GM21529 (cell line): ENCODE measurements at regions not wholly inside any gene's neighbourhood (a gene's known extent, or its start where the extent isn't known, plus 50 kb on each side); places are given as distances from the start of the nearest gene placed in this dataset.
"Not testable (repeated sequence)": the region's sequence is repeated elsewhere in the genome, so short reads cannot be mapped to it uniquely, and the experiment has no call there.

ENCODE experiments used
- ATAC-seq: cut with Tn5 transposase; IDR thresholded peaks from one replicate; pipeline ENCODE4 v1.9.1; 2021; ENCODE audit not compliant: unreplicated experiment

DNA sequence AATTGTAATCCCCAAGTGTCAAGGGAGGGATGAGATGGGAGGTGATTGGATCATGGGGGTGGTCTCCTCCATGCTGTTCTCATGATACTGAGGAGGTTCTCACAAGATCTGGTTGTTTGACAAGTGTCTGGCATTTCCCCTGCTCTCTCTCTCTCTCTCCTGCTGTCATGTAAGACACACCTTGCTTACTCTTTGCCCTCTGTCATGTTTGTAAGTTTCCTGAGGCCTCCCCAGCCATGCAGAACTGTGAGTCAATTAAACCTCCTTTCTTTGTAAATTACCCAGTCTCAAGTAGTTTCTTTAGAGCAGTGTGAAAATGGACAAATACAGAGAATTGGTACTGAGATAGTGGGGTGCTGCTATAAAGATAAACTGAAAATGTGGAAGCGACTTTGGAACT lies 207.9 kb downstream of the HINT1 start:
- ATAC-seq = no peak

GRCh38 chr5:130955041-130955440 lies 210.0 kb downstream of the HINT1 start:
- no peak for ATAC-seq

DNA sequence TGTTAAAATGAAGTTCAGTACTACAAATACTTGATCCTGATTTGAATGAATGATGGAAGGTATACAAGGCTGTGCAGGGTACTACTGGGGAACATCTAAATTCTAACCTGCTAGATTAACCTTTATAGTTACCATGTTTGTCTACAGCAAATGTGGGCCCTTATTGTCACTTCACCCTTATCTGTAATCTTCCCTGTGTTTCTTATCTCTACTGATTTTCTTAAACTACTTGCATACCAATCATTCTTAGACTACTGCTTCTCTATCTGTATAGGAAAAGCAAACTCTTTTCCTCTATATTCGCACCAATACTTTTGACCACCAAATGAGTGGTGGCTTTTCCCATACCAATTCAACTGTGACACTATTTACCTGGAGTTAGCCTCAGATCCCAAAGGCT lies 210.7 kb downstream of the HINT1 start:
- ATAC-seq = no peak

DNA sequence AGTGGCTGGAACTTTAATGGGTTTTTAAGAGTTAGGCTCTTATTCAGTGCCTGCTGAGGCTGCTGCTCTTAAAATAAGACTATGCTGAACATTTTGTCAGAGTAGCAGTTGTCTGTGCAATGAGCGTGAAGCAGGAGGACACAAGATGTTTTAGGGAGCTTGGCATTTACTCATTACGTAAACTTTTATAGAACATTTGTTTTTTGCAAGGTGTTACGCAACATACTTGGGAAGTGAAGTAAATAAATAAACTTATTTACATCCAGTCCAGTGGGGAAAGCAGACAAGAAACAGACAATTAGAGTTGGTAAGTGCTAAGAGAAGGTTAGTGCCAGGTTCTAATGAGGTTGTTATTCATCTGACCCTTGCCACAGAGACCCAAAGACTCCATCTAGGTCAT lies 226.0 kb downstream of the HINT1 start:
- no peak for ATAC-seq

DNA sequence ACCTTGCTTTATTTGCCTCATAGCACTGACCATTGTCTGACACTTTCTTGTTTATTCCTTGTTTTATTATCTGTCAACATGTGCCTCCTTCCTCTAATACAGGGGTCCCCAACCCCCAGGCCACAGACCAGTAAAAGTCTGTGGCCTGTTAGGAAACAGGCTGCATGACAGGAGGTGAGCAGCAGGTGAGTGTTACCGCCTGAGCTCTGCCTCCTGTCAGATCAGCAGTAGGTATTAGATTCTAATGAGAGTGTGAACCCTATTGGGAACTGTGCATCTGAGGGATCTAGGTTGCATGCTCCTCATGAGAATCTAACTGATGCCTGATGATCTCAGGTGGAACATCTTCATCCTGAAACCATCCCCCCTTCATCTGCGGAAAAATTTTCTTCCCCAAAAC lies 228.0 kb downstream of the HINT1 start:
- no peak for ATAC-seq

GRCh38 chr5:130923543-130924124 lies 241.4 kb downstream of the HINT1 start:
- ATAC-seq = no peak

GRCh38 chr5:130912088-130912487 lies 253.0 kb downstream of the HINT1 start:
- no peak for ATAC-seq

DNA sequence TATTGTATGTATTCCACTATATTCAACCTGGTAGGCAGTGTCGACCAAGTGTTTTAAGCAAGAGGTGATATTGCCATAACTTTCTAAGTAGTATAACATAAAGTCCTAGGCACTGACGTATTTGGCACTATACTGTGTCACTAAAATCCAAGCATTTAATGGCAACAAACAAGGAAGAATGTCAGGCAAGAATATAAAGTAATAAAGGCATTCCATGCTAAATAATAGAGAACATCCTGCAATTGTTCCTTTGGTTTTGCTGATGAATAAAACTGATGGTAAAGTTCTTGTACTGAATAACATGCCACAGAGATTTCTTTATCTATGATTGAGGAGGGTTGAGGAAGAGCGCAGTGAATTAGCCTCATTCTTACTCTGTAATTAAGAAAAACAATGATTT lies 256.9 kb downstream of the HINT1 start:
- ATAC-seq = no peak

DNA sequence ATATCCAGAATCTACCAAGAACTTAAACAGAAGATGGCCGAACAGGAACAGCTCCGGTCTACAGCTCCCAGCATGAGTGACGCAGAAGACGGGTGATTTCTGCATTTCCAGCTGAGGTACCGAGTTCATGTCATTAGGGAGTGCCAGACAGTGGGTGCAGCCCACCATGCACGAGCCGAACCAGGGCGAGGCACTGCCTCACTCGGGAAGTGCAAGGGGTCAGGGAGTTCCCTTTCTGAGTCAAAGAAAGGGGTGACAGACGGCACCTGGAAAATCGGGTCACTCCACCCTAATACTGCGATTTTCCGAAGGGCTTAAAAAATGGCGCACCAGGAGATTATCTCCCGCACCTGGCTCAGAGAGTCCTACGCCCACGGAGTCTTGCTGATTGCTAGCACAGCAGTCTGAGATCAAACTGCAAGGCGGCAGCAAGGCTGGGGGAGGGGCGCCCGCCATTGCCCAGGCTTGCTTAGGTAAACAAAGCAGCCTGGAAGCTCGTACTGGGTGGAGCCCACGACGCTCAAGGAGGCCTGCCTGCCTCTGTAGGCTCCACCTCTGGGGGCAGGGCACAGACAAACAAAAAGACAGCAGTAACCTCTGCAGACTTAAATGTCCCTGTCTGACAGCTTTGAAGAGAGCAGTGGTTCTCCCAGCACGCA lies 267.4 kb downstream of the HINT1 start:
- ATAC-seq = not testable (repeated sequence)

GRCh38 chr5:130897181-130897536 lies 267.9 kb downstream of the HINT1 start:
- not testable (repeated sequence) for ATAC-seq

DNA sequence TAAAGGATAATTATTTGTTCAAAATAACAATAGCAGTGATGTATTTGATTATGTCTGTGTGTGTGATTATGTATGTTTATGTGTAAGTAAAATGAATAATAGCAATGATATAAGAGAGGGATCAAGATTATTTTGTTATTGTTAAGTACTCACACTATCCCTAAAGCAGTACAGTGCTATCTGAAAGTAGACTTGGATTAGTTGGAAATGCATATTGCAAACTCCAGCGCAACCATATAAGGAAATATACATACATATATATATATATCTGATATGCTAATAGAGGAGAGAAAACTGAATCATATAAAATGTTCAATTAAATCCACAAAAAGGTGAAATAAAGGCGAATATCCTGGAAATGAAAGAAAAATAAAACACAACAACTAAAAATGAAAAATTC lies 268.4 kb downstream of the HINT1 start:
- ATAC-seq = no peak

GRCh38 chr5:130893006-130893405 lies 272.1 kb downstream of the HINT1 start:
- ATAC-seq = no peak

DNA sequence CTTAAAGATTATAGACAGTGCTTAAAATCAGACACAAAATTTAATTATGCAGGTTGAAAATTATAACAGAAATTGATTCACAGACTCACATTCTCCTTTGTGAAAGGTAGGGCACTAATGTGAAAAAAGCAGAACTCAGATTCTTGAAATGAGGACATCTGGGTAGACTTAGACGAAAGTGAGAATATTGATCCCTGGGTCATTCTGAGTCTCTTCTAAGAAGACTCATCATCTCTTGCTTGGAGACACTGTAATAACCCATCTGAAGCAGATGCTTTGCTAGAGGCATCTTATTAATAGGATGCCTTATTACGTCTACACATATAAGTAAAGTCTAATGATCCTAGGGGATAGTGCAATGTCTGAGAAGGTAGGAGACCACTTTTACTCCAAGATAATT lies 274.4 kb downstream of the HINT1 start:
- ATAC-seq = no peak

- ATAC-seq = no peak
These were observed 279.4 kb downstream of the HINT1 start for GRCh38 chr5:130885691-130886090.

DNA sequence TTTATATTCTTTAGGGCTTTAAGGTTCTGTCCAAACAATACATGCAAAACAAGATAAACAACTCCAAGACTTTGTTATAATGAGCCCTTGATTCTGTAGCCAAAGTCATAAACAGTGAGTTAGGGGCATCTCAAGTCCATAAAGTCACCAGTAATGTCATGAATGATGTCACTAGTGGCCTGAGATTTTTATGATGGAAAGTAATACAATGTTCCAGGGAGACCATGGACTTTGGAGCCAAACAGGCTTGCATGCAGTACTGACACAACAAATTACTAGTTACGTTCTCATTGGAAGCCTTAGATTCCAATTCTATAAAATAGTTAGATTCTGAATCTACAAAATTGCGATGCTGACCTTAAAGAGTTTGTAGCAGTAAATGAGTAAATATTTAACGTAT lies 280.0 kb downstream of the HINT1 start:
- ATAC-seq = no peak

DNA sequence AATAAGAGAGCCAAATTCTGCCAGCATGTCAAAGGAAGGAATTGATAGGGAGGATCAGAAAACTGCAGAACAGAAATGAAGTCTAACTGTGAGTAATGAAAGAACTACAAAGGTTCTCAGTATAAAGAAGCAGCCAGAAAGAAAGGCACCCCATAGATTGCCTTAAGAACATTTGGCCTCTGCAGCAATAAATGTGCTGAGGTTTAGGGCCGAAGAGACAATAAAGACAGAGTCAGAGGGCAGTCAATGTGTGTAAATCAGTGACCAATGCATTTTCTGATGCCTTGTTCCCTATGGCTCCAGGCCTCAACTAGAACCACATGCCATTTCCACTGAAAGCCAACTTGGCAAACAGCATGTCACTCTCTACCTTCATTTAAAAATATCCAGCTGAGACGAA lies 281.0 kb downstream of the HINT1 start:
- no peak for ATAC-seq

- no peak for ATAC-seq
These were observed 289.4 kb downstream of the HINT1 start for GRCh38 chr5:130875656-130876055.

GRCh38 chr5:130874861-130875417 lies 290.1 kb downstream of the HINT1 start:
- ATAC-seq = no peak

GRCh38 chr5:130871346-130872086 lies 293.5 kb downstream of the HINT1 start:
- ATAC-seq = peak; percentile 85

DNA sequence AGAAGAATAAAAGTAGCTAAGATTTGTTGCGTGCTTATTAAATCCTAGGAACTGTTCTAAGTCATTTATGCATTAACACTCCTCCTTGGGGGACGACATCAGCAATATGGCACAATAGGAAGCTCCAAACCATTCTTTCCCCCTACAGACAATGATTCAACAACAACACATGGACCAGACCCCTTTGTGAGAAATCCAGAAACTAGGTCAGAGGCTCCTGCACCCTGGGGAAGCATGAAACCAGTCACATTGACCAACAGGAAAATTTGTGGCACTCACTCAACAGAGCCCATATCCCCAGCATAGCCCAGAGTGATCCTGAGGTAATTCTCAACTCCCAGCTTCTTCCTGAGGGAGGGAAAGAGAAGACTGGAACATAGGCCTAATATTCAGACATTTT lies 294.4 kb downstream of the HINT1 start:
- peak; percentile 7 for ATAC-seq

GRCh38 chr5:130868186-130868840 lies 296.7 kb downstream of the HINT1 start:
- no peak for ATAC-seq
